Kidney capillary endothelial cell (primary cell): ENCODE measurements at regions not wholly inside any gene's neighbourhood (a gene's known extent, or its start where the extent isn't known, plus 50 kb on each side); places are given as distances from the start of the nearest gene placed in this dataset.
"Not testable (repeated sequence)": the region's sequence is repeated elsewhere in the genome, so short reads cannot be mapped to it uniquely, and the experiment has no call there.

Experiments
- DNase-seq: peaks from one replicate; pipeline ENCODE4 v3.0.0-alpha.2; 2018; ENCODE audit warnings: low spot score

DNA sequence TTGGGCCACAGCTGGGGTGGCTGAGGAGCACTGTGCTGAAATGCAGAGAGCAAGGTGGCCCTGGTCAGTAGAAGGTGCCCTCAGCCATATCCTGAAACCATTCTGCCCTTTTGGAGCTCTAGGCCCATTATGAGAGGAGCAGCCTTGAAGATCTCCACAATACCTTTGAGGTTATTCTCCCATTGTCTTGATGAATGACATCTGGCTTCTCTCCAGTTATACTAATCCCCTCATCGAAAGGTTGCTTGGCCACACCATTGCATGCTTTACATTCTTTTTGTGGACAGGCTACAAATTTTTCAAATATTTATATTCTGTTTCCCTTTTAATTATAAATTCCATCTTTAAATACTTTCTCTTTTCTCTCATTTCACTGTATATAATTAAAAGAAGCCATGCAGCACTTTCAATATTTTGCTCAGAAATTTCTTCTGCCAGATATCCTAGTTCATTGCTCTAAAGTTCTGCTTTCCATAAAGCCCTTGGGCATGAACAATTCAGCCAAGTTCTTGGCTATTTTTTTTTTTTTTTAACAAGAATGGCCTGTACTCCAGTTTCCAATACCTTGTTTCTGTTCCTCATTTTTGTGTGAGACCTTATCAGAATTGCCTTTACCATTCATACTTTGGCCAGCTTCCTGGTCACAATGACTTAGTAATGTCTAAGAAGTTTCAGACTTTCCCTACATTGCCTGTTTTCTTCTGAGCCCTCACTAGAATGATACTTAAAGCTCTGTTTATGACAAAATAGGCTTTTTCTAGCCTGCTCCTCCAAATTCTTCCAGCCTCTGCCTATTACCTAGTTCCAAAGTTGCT, 138.9 kb upstream of the SGO1 start:
- no peak for DNase-seq

- no peak for DNase-seq
Observed at GRCh38 chr3:20323307-20323927, 137.4 kb upstream of the SGO1 start.

DNA sequence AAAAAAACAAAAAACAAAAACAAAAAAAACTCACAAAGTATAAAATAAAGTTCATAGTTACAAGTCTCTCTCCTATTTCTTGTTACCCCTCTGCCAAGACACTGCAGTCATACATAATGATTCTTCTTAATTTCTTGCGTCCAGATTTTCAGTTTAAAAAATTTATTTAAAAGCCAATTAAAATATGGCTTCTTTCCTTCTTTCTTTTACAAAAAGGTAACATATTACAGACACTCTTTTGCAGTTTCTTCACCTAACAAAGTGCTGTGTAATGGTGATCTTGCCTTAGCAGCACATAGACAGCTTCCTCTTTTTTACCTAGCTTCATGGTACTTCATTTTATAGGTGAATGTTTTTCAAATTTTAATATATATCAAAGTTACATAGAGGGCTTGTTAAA, 136.1 kb upstream of the SGO1 start:
- DNase-seq, result no peak

DNA sequence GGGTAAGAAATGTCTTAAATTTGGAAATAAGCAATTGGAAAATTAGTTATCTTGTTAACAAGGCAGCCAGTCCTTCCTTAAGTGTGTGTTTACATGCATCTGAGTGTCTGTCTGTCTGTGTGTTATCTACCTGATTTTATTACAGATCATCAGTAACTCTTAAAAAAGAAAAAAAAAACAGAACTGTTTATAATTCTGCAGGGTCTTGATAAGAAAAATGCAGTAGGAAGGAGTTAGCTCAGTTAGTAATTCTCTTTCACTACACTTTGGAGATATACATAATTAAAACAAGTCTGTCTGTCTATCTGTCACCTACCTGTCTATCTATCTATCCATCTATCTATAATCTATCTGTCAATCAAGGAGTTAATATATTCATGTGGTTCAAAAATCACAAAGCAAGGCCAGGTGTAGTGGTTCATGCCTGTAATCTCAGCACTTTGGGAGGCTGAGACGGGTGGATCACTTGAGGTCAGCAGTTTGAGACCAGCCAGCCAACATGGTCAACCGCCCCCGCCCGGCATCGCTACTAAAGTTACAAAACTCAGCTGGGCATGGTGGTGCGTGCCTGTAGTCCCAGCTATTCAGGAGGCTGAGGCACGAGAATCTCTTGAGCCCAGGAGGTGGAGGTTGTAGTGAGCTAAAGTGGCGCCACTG, 135.5 kb upstream of the SGO1 start:
- no peak for DNase-seq

- DNase-seq, result no peak
Observed at GRCh38 chr3:20320489-20320888, 134.5 kb upstream of the SGO1 start.

GRCh38 chr3:20319551-20319950, 133.5 kb upstream of the SGO1 start:
- no peak for DNase-seq

- DNase-seq, result no peak
Observed at GRCh38 chr3:20317616-20318015, 131.6 kb upstream of the SGO1 start.

- DNase-seq, result no peak
Observed at GRCh38 chr3:20316238-20316637, 130.2 kb upstream of the SGO1 start.

DNA sequence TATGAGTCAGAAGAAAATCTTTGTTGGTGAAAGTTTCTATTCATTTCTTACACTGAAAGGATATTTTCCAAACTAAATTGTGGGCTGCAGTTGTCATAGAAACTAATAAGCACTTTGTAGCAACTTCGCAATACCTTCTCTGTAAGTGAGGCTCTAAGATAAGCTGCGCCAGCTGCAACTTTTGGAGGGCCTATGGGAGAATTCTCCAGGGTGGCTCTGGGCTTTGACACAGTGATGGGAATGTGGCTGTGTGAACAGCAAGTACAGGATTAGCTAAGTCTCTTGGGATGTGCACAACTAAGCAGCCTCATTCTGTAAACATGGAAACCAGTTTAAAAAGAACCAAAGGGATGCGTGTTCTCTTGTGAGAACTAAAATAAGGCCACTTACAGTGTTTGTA, 124.6 kb upstream of the SGO1 start:
- no peak for DNase-seq

- DNase-seq, result no peak
Observed at GRCh38 chr3:20307383-20307782, 121.4 kb upstream of the SGO1 start.

GRCh38 chr3:20305647-20306046, 119.6 kb upstream of the SGO1 start:
- DNase-seq, result no peak

DNA sequence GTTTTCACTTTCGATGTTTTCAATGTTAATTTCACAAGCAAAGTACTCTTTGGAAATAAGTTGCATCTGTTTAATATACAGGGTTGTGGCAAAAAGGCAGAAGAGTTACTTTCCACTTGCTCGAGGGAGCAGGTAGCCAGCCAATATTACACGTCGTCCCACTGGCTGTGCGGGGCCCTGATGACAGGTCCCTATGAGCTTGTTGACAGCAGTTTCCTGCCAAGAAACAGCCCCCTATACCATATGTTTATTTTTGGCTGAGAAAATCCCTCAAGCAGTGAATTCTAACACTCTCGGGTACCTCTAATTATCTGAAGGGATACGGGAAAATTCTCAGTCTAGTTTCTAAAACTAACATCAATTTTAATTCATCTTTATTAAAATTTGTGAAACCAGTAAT, 116.8 kb upstream of the SGO1 start:
- DNase-seq, result no peak

DNA sequence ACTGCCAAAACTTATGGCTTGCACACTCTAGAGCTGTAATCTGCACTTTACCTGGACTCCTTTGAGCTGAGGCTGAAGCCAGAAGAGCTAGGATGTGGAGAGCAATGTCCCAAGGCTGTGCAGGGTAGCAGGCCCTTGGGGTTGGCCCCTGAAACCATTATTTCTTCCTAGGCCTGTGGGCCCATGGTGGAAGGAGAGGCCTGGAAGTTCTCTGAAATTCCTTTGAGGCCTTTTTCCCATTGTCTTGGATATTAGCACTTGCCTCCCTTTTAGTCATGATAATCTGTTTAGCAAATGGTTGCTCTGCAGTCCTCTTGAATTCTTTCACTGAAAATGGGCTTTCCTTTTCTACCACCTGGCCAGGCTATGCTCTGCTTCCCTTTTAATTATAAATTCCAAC, 102.0 kb upstream of the SGO1 start:
- DNase-seq, result no peak

GRCh38 chr3:20280257-20280656, 94.3 kb upstream of the SGO1 start:
- no peak for DNase-seq

DNA sequence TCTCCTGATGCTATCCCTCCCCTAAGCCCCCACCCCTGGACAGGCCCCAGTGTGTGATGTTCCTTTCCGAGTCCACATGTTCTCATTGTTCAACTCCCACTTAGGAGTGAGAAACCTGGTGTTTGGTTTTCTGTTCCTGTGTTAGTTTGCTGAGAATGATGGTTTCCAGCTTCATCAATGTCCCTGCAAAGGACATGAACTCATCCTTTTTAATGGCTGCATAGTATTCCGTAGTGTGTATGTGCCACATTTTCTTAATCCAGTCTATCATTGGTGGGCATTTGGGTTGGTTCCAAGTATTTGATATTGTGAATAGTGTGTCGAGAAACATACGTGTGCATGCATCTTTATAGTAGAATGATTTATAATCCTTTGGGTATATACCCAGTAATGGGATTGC, 80.0 kb upstream of the SGO1 start:
- DNase-seq, result not testable (repeated sequence)

- no peak for DNase-seq
Observed at GRCh38 chr3:20264900-20265567, 79.0 kb upstream of the SGO1 start.

- DNase-seq, result no peak
Observed at GRCh38 chr3:20258371-20258770, 72.4 kb upstream of the SGO1 start.

DNA sequence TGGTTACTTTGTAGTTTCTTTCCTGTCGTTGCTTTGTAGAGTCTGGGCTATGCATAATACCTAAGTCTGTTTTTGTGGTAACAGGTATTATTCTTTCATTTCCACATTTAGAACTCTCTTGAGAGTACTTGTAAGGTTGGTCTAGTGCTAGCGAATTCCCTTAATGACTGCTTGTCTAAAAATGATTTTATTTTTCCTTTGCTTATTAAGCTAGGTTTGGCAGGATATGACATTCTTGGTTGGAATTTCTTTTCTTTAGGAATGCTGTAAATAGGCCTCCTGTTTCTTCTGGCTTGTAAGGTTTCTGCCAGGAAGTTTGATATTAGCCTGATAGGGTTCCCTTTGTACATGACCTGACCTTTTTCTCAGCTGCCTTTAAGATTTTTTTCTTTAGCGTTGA, 70.1 kb upstream of the SGO1 start:
- peak; percentile 74 for DNase-seq

DNA sequence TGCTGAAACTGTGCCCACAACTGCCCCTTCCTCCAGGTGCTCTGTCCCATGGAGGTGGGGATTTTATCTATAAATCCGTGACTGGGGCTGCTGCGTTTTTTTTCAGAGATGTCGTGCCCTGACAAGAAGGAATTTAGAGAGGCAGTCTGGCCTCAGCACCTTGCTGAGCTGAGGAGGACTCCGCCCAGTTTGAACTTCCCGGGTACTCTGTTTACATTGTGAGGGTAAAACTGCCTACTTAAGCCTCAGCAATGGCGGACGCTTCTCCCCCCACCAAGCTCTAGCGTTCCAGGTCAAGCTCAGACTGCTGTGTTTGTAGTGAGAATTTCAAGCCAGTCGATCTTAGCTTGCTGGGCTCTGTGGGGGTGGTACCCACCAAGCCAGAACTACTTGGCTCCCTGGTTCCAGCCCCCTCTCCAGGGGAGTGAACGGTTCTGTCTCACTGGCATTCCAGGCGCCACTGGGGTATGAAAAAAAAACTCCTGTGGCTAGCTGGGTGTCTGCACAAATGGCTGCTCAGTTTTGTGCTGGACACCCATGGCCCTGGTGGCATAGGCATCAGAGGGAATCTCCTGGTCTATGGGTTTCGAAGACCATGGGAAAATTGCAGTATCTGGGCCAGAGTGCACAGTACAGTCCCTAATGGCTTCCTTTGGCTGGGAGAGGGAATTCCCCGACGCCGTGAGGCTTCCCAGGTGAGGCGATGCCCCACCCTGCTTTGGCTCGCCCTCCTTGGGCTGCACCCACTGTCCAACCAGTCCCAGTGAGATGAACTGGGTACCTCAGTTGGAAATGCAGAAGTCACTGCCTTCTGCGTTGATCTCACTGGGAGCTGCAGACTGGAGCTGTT, 68.5 kb upstream of the SGO1 start:
- no peak for DNase-seq

GRCh38 chr3:20250786-20251185, 64.8 kb upstream of the SGO1 start:
- DNase-seq, result no peak

DNA sequence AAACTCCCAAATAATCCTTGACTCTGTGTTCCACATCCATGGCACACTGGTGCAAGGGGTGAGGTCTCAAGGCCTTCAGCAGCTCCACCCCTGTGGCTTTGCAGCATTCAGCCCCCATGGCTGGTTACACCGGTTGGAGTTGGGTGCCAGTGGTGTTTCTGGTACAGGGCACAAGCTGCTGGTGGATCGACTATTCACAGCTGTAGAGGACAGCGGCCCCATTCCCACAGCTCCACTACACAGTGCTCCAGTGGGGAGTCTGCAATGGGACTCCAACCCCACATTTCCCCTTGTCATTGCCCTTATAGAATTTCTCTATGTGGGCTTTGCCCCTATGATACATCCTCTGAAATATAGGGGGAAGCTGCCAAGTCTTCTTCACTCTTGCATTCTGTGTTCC, 64.3 kb upstream of the SGO1 start:
- no peak for DNase-seq

DNA sequence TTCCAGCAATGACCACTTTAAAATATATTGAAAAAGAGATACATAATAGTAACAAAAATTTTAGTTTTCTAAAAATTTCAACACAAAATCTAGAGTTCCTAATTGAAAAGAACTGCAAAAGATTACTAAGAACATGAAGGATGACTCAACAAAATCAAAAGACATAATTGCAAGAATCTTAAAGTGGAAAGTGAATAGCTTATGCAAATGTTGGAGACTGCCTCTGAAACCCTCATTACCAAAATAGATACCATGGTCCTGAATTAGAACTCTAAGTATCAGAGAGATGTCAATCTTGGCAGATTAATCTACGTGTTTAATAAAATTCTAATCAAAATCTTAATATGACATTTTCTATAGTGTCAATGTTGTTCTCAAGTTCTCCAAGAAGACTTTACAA, 60.7 kb upstream of the SGO1 start:
- no peak for DNase-seq
